ENCODE measurements at regions not wholly inside any gene's neighbourhood (a gene's known extent, or its start where the extent isn't known, plus 50 kb on each side); places are given as distances from the start of the nearest gene placed in this dataset.

DNA sequence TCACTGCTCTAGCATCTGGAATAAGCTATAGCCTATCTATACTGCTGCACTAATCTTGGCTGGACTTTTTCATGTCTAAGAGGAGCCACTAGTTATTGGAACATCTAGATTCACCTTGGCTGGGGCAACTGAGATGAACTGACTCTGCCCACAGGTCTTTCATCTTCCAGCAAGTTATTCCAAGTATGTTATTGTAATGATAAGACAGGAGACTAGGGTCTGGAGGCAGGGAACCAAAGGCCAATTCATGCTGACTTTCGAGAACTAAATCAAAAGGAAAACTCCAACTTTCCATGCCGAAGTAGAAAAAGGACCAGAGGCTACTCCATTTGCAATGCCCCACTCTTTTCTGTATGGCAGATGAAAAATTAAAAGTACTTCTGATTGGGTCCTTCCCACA lies 1243.0 kb upstream of the RAG2 start:
- TF ChIP-seq EZH2 (IDR thresholded peaks at IDR 0.05; ENCODE audit: insufficient read depth, poor library complexity, severe bottlenecking) (no peak), EZH2phosphoT487 (IDR thresholded peaks at IDR 0.05; ENCODE audit: insufficient read depth, low read depth) (no peak)

Data from GM23248 (cell line).